Neural progenitor cell (in vitro differentiated cells): ENCODE measurements at regions not wholly inside any gene's neighbourhood (a gene's known extent, or its start where the extent isn't known, plus 50 kb on each side); places are given as distances from the start of the nearest gene placed in this dataset.
"Not testable (repeated sequence)": the region's sequence is repeated elsewhere in the genome, so short reads cannot be mapped to it uniquely, and the experiment has no call there.

ENCODE experiments used
- DNase-seq: peaks from one replicate; pipeline ENCODE4 v3.0.0-alpha.2; 2016; ENCODE audit warnings: low spot score
- H2AFZ ChIP-seq: fragments of 200-600 bp; sonication (generic); replicated peaks from 2 replicates; pipeline ENCODE4 v1.6.1; 2016; ENCODE audit warnings: antibody characterized with exemption
- H3F3A ChIP-seq: fragments of 200-600 bp; sonication (generic); 2 replicates; pipeline ENCODE4 v1.6.1; 2016; ENCODE audit warnings: antibody characterized with exemption, low read depth
- H3K27ac ChIP-seq: fragments of 200-600 bp; sonication (generic); 2 replicates; pipeline ENCODE4 v1.5.1; 2016; ENCODE audit warnings: mild to moderate bottlenecking
- H3K27me3 ChIP-seq: fragments of 200-600 bp; sonication (generic); 2 replicates; pipeline ENCODE4 v1.6.1; 2016; ENCODE audit warnings: mild to moderate bottlenecking, moderate library complexity
- H3K36me3 ChIP-seq: fragments of 200-600 bp; sonication (generic); 2 replicates; pipeline ENCODE4 v1.5.1; 2016
- H3K4me1 ChIP-seq: fragments of 200-600 bp; sonication (generic); 2 replicates; pipeline ENCODE4 v1.6.1; 2016; ENCODE audit warnings: mixed run types
- H3K4me2 ChIP-seq: fragments of 200-600 bp; sonication (generic); 2 replicates; pipeline ENCODE4 v1.6.1; 2016
- H3K4me3 ChIP-seq: fragments of 200-600 bp; sonication (generic); 2 replicates; pipeline ENCODE4 v1.5.1; 2016
- H3K79me2 ChIP-seq: fragments of 200-600 bp; sonication (generic); 2 replicates; pipeline ENCODE4 v1.6.1; 2016; ENCODE audit warnings: low read depth
- H3K9ac ChIP-seq: fragments of 200-600 bp; sonication (generic); 2 replicates; pipeline ENCODE4 v1.6.1; 2016
- H3K9me3 ChIP-seq: fragments of 200-600 bp; sonication (generic); 2 replicates; pipeline ENCODE4 v1.5.1; 2016; ENCODE audit warnings: low read depth
- H4K20me1 ChIP-seq: fragments of 200-600 bp; sonication (generic); 2 replicates; pipeline ENCODE4 v1.6.1; 2016; ENCODE audit warnings: low read depth
- H3K27ac Mint-ChIP-seq: 3 replicates; pipeline ENCODE4 v1.8.0; 2021; ENCODE audit warnings: mixed read lengths
- H3K27me3 Mint-ChIP-seq: 2 replicates; pipeline ENCODE4 v1.8.0; 2022; ENCODE audit warnings: low read depth, mild to moderate bottlenecking, inconsistent platforms, moderate library complexity, mixed read lengths; ENCODE audit not compliant: insufficient read depth
- H3K36me3 Mint-ChIP-seq: 3 replicates; pipeline ENCODE4 v1.8.0; 2021; ENCODE audit warnings: mixed read lengths
- H3K4me1 Mint-ChIP-seq: 3 replicates; pipeline ENCODE4 v1.8.0; 2021; ENCODE audit warnings: mixed read lengths
- H3K4me3 Mint-ChIP-seq: 3 replicates; pipeline ENCODE4 v1.8.0; 2021; ENCODE audit warnings: mild to moderate bottlenecking, moderate library complexity, mixed read lengths
- H3K9me3 Mint-ChIP-seq: 3 replicates; pipeline ENCODE4 v1.8.0; 2020; ENCODE audit warnings: mixed read lengths
- EZH2 ChIP-seq: fragments of 200-600 bp; sonication (generic); IDR thresholded peaks from 2 replicates; pipeline ENCODE4 v1.6.1; 2017; ENCODE audit warnings: antibody characterized with exemption, mild to moderate bottlenecking, moderate library complexity
- EZH2phosphoT487 ChIP-seq: fragments of 200-600 bp; sonication (generic); IDR thresholded peaks from 2 replicates; pipeline ENCODE4 v1.6.1; 2017; ENCODE audit warnings: antibody characterized with exemption
- TF ChIP-seq, protein P1 (sequence below): fragments of 200-600 bp; sonication (generic); IDR thresholded peaks from 2 replicates; pipeline ENCODE4 v1.5.1; 2017; ENCODE audit warnings: antibody characterized with exemption, mild to moderate bottlenecking

GRCh38 chr5:45765561-45765960 lies 69.4 kb upstream of the HCN1 start:
- H3K4me1 Mint-ChIP-seq: no peaks in the 10 kb centered on the region
- H3K4me1 ChIP-seq: no peaks in the 10 kb centered on the region
- H3K9me3 ChIP-seq: peaks cover 6% of the 10 kb centered on the region
- no peaks in the 10 kb centered on the region for H3K36me3 ChIP-seq
- H3K4me3 ChIP-seq: no peak overlapping the region
- DNase-seq: no peak
- no peaks in the 10 kb centered on the region for H3F3A ChIP-seq
- no peaks in the 10 kb centered on the region for H3K79me2 ChIP-seq
- no peak overlapping the region for H2AFZ ChIP-seq
- H3K9ac ChIP-seq: no peak overlapping the region
- no peaks in the 10 kb centered on the region for H4K20me1 ChIP-seq
- no peak overlapping the region for H3K27ac ChIP-seq
- no peaks in the 10 kb centered on the region for H3K27me3 ChIP-seq
- H3K4me3 Mint-ChIP-seq: no peak overlapping the region
- H3K9me3 Mint-ChIP-seq: no peaks in the 10 kb centered on the region
- no peak overlapping the region for H3K4me2 ChIP-seq
- no peaks in the 10 kb centered on the region for H3K36me3 Mint-ChIP-seq
- peaks cover 2% of the 10 kb centered on the region for H3K27me3 Mint-ChIP-seq
- H3K27ac Mint-ChIP-seq: no peak overlapping the region
- no peak for TF ChIP-seq EZH2
- TF ChIP-seq EZH2phosphoT487: no peak
- TF ChIP-seq, protein P1, sequence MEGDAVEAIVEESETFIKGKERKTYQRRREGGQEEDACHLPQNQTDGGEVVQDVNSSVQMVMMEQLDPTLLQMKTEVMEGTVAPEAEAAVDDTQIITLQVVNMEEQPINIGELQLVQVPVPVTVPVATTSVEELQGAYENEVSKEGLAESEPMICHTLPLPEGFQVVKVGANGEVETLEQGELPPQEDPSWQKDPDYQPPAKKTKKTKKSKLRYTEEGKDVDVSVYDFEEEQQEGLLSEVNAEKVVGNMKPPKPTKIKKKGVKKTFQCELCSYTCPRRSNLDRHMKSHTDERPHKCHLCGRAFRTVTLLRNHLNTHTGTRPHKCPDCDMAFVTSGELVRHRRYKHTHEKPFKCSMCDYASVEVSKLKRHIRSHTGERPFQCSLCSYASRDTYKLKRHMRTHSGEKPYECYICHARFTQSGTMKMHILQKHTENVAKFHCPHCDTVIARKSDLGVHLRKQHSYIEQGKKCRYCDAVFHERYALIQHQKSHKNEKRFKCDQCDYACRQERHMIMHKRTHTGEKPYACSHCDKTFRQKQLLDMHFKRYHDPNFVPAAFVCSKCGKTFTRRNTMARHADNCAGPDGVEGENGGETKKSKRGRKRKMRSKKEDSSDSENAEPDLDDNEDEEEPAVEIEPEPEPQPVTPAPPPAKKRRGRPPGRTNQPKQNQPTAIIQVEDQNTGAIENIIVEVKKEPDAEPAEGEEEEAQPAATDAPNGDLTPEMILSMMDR: no peak

- Histone ChIP-seq H4K20me1 (no peaks in the 10 kb centered on the region), H3K4me2 (no peak overlapping the region), H3K36me3 (no peaks in the 10 kb centered on the region), H3K9ac (no peak overlapping the region), H3K79me2 (no peaks in the 10 kb centered on the region), H3K27ac (no peak overlapping the region), H2AFZ (no peak overlapping the region), H3K4me1 (no peaks in the 10 kb centered on the region), H3K27me3 (no peaks in the 10 kb centered on the region), H3K4me3 (no peak overlapping the region), H3K9me3 (no peaks in the 10 kb centered on the region), H3F3A (no peaks in the 10 kb centered on the region)
- no peak for TF ChIP-seq EZH2phosphoT487
- TF ChIP-seq, protein P1: no peak
- no peak for TF ChIP-seq EZH2
- Mint-ChIP-seq H3K4me3 (no peak overlapping the region), H3K4me1 (no peaks in the 10 kb centered on the region), H3K9me3 (peaks cover 10% of the 10 kb centered on the region), H3K27me3 (peaks cover 7% of the 10 kb centered on the region), H3K27ac (no peak overlapping the region), H3K36me3 (no peaks in the 10 kb centered on the region)
- no peak for DNase-seq
Measured at GRCh38 chr5:45750574-45750973, 54.4 kb upstream of the HCN1 start.

DNA sequence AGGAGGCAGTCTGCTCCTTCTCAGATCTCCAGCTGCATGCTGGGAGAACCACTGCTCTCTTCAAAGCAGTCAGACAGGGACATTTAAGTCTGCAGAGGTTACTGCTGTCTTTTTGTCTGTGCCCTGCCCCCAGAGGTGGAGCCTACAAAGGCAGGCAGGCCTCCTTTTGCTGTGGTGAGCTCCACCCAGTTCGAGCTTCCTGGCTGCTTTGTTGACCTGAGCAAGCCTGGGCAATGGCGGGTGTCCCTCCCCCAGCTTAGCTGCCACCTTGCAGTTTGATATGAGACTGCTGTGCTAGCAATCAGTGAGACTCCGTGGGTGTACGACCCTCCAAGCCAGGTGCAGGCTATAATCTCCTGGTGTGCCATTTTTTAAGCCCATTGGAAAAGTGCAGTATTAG lies 52.3 kb upstream of the HCN1 start:
- DNase-seq, H3K36me3 Mint-ChIP-seq, H3K4me3 Mint-ChIP-seq, H3K4me1 Mint-ChIP-seq, H3K9me3 ChIP-seq, H3K27ac Mint-ChIP-seq, H2AFZ ChIP-seq, H4K20me1 ChIP-seq, H3K9ac ChIP-seq, H3K4me2 ChIP-seq, H3K36me3 ChIP-seq, H3F3A ChIP-seq, H3K27ac ChIP-seq, H3K27me3 Mint-ChIP-seq, H3K4me1 ChIP-seq, H3K9me3 Mint-ChIP-seq, H3K4me3 ChIP-seq, H3K79me2 ChIP-seq, H3K27me3 ChIP-seq: not testable (repeated sequence)
